Stimulated activated CD8-positive, alpha-beta memory T cell treated with anti-CD3 and anti-CD28 coated beads, Interleukin-12 subunit alpha, Interleukin-12 subunit beta, amount 100 ng/mL, for 24 hours (primary cell): ENCODE measurements at regions not wholly inside any gene's neighbourhood (a gene's known extent, or its start where the extent isn't known, plus 50 kb on each side); places are given as distances from the start of the nearest gene placed in this dataset.

Experiments
- DNase-seq: peaks from one replicate; pipeline ENCODE4 v3.0.0-alpha.2; 2020; ENCODE audit errors: extremely low read depth

- DNase-seq, result no peak
Observed at GRCh38 chr5:175243441-175243840, 200.5 kb downstream of the DRD1 start.

- DNase-seq, result no peak
Observed at GRCh38 chr5:175242207-175242606, 201.8 kb downstream of the DRD1 start.

GRCh38 chr5:175238326-175238725 is 205.7 kb downstream of the DRD1 start:
- no peak for DNase-seq

- no peak for DNase-seq
Observed at GRCh38 chr5:175236176-175236575, 207.8 kb downstream of the DRD1 start.

GRCh38 chr5:175235251-175235960 is 208.6 kb downstream of the DRD1 start:
- DNase-seq, result no peak

GRCh38 chr5:175230299-175230698 is 213.7 kb downstream of the DRD1 start:
- DNase-seq, result no peak

GRCh38 chr5:175226506-175226905 is 217.5 kb downstream of the DRD1 start:
- DNase-seq, result no peak

GRCh38 chr5:175223291-175223690 is 220.7 kb downstream of the DRD1 start:
- DNase-seq, result no peak

GRCh38 chr5:175222621-175223020 is 221.4 kb downstream of the DRD1 start:
- no peak for DNase-seq

GRCh38 chr5:175220549-175220948 is 223.4 kb downstream of the DRD1 start:
- DNase-seq, result no peak

GRCh38 chr5:175219366-175219765 is 224.6 kb downstream of the DRD1 start:
- no peak for DNase-seq

- no peak for DNase-seq
Observed at GRCh38 chr5:175216991-175217390, 227.0 kb downstream of the DRD1 start.

- no peak for DNase-seq
Observed at GRCh38 chr5:175215906-175216305, 228.1 kb downstream of the DRD1 start.

GRCh38 chr5:175214152-175214551 is 229.8 kb downstream of the DRD1 start:
- no peak for DNase-seq

GRCh38 chr5:175211956-175212756 is 231.8 kb downstream of the DRD1 start:
- DNase-seq, result no peak

GRCh38 chr5:175207321-175208040 is 236.5 kb downstream of the DRD1 start:
- DNase-seq, result no peak

- no peak for DNase-seq
Observed at GRCh38 chr5:175206669-175207068, 237.3 kb downstream of the DRD1 start.

- no peak for DNase-seq
Observed at GRCh38 chr5:175202463-175203068, 241.4 kb downstream of the DRD1 start.

- no peak for DNase-seq
Observed at GRCh38 chr5:175201393-175201792, 242.6 kb downstream of the DRD1 start.

- DNase-seq, result no peak
Observed at GRCh38 chr5:175195698-175196656, 248.0 kb downstream of the DRD1 start.

- no peak for DNase-seq
Observed at GRCh38 chr5:175181331-175181730, 262.7 kb downstream of the DRD1 start.
